ENCODE measurements at regions not wholly inside any gene's neighbourhood (a gene's known extent, or its start where the extent isn't known, plus 50 kb on each side); places are given as distances from the start of the nearest gene placed in this dataset.

- intact Hi-C loops (cut with DNase I), result no loop called here
- Histone ChIP-seq H3K4me3 (no peak overlapping the region), H3K9me3 (no peaks in the 10 kb centered on the region), H3K27ac (no peak overlapping the region), H3K4me1 (peaks cover 0 to 22% (median 0%) of the 10 kb centered on the region in 9 donors), H3K27me3 (no peaks in the 10 kb centered on the region), H3K36me3 (no peaks in the 10 kb centered on the region)
- ATAC-seq (no peak), DNase-seq (no peak)
- WGBS, 2 donors, result 67 to 72% methylated on average over 2 of the region's 2 CpGs
- TF ChIP-seq CTCF (IDR thresholded peaks at IDR 0.05), result no peak
Observed at GRCh38 chr13:76414320-76414719, 471.9 kb downstream of the KCTD12 start.

- Histone ChIP-seq H3K27me3 (no peaks in the 10 kb centered on the region), H3K36me3 (no peaks in the 10 kb centered on the region), H3K9me3 (no peaks in the 10 kb centered on the region), H3K4me3 (no peak overlapping the region), H3K4me1 (no peaks in the 10 kb centered on the region), H3K27ac (no peak overlapping the region)
- ATAC-seq, result no peak
- intact Hi-C loops (cut with DNase I), result no loop called here
- TF ChIP-seq CTCF (IDR thresholded peaks at IDR 0.05), result no peak
- no peak for DNase-seq
Observed at GRCh38 chr13:76406243-76406642, 480.0 kb downstream of the KCTD12 start.

GRCh38 chr13:76398425-76398824 lies 487.8 kb downstream of the KCTD12 start:
- no peak for DNase-seq
- intact Hi-C loops (cut with DNase I), result no loop called here
- H3K9me3 ChIP-seq, result peaks cover 0 to 5% (median 0%) of the 10 kb centered on the region in 11 donors
- H3K27me3 ChIP-seq, result no peaks in the 10 kb centered on the region
- no peak overlapping the region for H3K27ac ChIP-seq
- no peak for TF ChIP-seq CTCF (IDR thresholded peaks at IDR 0.05)
- no peak for ATAC-seq
- H3K4me3 ChIP-seq, result no peak overlapping the region
- no peaks in the 10 kb centered on the region for H3K4me1 ChIP-seq
- no peaks in the 10 kb centered on the region for H3K36me3 ChIP-seq
- 50 to 58% methylated on average over 1 of the region's 1 CpG for WGBS, 2 donors

GRCh38 chr13:76397413-76397812 lies 488.8 kb downstream of the KCTD12 start:
- Histone ChIP-seq H3K36me3 (no peaks in the 10 kb centered on the region), H3K4me1 (no peaks in the 10 kb centered on the region), H3K9me3 (peaks cover 0 to 5% (median 0%) of the 10 kb centered on the region in 11 donors), H3K27ac (no peak overlapping the region), H3K4me3 (no peak overlapping the region), H3K27me3 (no peaks in the 10 kb centered on the region)
- ATAC-seq (no peak), DNase-seq (no peak)
- intact Hi-C loops (cut with DNase I), result no loop called here
- 70 to 76% methylated on average over 3 of the region's 3 CpGs for WGBS, 2 donors
- no peak for TF ChIP-seq CTCF (IDR thresholded peaks at IDR 0.05)

- no peak for TF ChIP-seq CTCF (IDR thresholded peaks at IDR 0.05)
- Histone ChIP-seq H3K27me3 (no peaks in the 10 kb centered on the region), H3K9me3 (no peaks in the 10 kb centered on the region), H3K36me3 (no peaks in the 10 kb centered on the region), H3K4me3 (no peak overlapping the region), H3K4me1 (peaks cover 0 to 2% (median 0%) of the 10 kb centered on the region in 9 donors), H3K27ac (no peak overlapping the region)
- no peak for DNase-seq
- intact Hi-C loops (cut with DNase I), result no loop called here
- WGBS, 2 donors, result 74 to 76% methylated on average over 1 of the region's 1 CpG
- ATAC-seq, result no peak
Observed at GRCh38 chr13:76389321-76389720, 496.9 kb downstream of the KCTD12 start.
